Loucy (cell line): ENCODE measurements at regions not wholly inside any gene's neighbourhood (a gene's known extent, or its start where the extent isn't known, plus 50 kb on each side); places are given as distances from the start of the nearest gene placed in this dataset.

Experiments
- EZH2phosphoT487 ChIP-seq: fragments of 200-600 bp; IDR thresholded peaks from 2 replicates; pipeline ENCODE4 v1.6.1; 2018; ENCODE audit warnings: antibody characterized with exemption, mild to moderate bottlenecking, moderate library complexity, borderline replicate concordance
- TF ChIP-seq, protein P1 (sequence below): fragments of 200-600 bp; sonication (generic); conservative IDR thresholded peaks from 2 replicates; pipeline ENCODE4 v1.5.1; 2014; ENCODE audit warnings: mild to moderate bottlenecking, antibody characterized with exemption, low read length

DNA sequence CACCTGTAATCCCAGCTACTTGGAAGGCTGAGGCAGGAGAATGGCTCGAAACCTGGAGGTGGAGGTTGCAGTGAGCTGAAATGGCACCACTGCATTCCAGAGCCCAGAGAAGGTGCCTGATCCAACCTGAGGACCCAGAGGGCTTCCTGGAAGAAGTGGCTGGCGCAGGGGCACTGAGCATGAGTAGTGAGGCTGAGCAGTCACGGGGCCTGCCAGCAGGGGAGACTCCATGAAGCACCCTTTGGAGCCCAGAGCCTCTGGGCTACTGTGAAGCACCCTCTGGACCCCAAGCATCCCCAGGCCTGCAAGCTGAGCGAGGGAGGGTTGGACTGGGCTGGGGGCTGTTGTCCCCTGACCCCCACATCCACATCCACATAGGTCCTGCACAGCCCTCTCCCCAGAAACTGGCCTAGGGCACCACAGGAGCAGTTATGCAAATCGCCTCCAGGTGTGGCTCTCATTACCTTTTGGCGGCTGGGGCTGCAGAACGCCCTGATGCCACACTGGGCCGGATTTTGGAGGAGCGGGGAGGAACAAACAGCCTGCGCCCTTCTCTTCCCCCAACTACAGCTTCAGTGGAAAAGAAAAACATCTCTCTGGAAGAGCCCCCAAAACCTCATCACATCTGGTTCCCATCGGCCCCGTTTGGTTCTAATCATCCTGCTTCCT is 78.2 kb upstream of the TARDBP start:
- TF ChIP-seq, protein P1, sequence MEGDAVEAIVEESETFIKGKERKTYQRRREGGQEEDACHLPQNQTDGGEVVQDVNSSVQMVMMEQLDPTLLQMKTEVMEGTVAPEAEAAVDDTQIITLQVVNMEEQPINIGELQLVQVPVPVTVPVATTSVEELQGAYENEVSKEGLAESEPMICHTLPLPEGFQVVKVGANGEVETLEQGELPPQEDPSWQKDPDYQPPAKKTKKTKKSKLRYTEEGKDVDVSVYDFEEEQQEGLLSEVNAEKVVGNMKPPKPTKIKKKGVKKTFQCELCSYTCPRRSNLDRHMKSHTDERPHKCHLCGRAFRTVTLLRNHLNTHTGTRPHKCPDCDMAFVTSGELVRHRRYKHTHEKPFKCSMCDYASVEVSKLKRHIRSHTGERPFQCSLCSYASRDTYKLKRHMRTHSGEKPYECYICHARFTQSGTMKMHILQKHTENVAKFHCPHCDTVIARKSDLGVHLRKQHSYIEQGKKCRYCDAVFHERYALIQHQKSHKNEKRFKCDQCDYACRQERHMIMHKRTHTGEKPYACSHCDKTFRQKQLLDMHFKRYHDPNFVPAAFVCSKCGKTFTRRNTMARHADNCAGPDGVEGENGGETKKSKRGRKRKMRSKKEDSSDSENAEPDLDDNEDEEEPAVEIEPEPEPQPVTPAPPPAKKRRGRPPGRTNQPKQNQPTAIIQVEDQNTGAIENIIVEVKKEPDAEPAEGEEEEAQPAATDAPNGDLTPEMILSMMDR, result no peak
- TF ChIP-seq EZH2phosphoT487, result no peak
